K562 (cell line): ENCODE measurements at regions not wholly inside any gene's neighbourhood (a gene's known extent, or its start where the extent isn't known, plus 50 kb on each side); places are given as distances from the start of the nearest gene placed in this dataset.

ENCODE experiments used
- GABPB2 ChIP-seq: fragments of 250-450 bp; sonication (Bioruptor Pico); conservative IDR thresholded peaks from 2 replicates; pipeline ENCODE4 v1.5.1; 2021; ENCODE audit warnings: mild to moderate bottlenecking
- SRSF1 ChIP-seq: fragments of 200-400 bp; formaldehyde crosslinking; IDR thresholded peaks from 2 replicates; pipeline ENCODE4 v1.6.1; 2017; ENCODE audit warnings: mild to moderate bottlenecking, low read depth, low read length, moderate library complexity
- TF ChIP-seq, protein P1 (sequence below): fragments of 200-800 bp; sonication (Bioruptor generic); IDR thresholded peaks from 2 replicates; pipeline ENCODE4 v1.6.1; 2016; ENCODE audit warnings: missing genetic modification characterization, missing compliant biosample characterization
- TF ChIP-seq, protein P2 (sequence below): conservative IDR thresholded peaks from 2 replicates; pipeline ENCODE4 v1.6.1; 2011; ENCODE audit warnings: low read depth, mild to moderate bottlenecking, low read length; ENCODE audit not compliant: control insufficient read depth
- TF ChIP-seq, protein P3 (sequence below): fragments of 450-650 bp; formaldehyde crosslinking; IDR thresholded peaks from 2 replicates; pipeline ENCODE4 v1.4.0; 2020; ENCODE audit warnings: mild to moderate bottlenecking, moderate library complexity
- TF ChIP-seq, protein P4 (sequence below): fragments of 250-450 bp; sonication (Bioruptor Pico); IDR thresholded peaks from 2 replicates; pipeline ENCODE4 v1.5.0; 2022; ENCODE audit warnings: mild to moderate bottlenecking

DNA sequence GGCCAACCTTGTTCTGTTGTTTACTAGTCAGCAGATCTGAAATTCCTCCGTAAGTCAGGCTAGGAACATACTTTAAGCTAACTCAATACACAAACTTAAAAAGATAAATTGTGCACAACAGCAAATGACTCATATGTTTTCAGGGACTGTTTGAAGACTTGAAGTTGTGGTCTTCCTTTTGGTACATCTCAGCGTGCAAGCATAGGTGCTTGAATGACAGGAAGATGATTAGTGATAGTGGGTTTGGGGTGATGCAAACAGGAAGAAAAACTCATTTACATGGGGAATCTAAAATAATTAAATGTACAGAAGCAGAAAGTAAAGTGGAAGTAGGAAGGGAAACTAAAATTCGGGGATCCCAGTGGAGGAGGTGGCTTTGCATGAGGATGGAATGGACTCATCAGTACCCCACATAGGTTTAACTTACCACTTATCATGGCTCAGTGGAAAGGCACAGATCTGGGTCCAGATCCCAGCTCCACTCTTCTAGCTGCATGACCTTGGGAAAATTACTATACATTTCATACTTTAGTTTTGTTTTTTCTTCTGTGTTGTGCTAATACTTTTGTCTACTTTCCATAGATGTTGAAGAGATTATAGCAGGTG is 122.3 kb downstream of the XCL2 start (continued):
- TF ChIP-seq, protein P1, sequence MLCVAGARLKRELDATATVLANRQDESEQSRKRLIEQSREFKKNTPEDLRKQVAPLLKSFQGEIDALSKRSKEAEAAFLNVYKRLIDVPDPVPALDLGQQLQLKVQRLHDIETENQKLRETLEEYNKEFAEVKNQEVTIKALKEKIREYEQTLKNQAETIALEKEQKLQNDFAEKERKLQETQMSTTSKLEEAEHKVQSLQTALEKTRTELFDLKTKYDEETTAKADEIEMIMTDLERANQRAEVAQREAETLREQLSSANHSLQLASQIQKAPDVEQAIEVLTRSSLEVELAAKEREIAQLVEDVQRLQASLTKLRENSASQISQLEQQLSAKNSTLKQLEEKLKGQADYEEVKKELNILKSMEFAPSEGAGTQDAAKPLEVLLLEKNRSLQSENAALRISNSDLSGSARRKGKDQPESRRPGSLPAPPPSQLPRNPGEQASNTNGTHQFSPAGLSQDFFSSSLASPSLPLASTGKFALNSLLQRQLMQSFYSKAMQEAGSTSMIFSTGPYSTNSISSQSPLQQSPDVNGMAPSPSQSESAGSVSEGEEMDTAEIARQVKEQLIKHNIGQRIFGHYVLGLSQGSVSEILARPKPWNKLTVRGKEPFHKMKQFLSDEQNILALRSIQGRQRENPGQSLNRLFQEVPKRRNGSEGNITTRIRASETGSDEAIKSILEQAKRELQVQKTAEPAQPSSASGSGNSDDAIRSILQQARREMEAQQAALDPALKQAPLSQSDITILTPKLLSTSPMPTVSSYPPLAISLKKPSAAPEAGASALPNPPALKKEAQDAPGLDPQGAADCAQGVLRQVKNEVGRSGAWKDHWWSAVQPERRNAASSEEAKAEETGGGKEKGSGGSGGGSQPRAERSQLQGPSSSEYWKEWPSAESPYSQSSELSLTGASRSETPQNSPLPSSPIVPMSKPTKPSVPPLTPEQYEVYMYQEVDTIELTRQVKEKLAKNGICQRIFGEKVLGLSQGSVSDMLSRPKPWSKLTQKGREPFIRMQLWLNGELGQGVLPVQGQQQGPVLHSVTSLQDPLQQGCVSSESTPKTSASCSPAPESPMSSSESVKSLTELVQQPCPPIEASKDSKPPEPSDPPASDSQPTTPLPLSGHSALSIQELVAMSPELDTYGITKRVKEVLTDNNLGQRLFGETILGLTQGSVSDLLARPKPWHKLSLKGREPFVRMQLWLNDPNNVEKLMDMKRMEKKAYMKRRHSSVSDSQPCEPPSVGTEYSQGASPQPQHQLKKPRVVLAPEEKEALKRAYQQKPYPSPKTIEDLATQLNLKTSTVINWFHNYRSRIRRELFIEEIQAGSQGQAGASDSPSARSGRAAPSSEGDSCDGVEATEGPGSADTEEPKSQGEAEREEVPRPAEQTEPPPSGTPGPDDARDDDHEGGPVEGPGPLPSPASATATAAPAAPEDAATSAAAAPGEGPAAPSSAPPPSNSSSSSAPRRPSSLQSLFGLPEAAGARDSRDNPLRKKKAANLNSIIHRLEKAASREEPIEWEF (CRISPR knock-in tag), result no peak
- TF ChIP-seq GABPB2 (CRISPR knock-in tag), result no peak
- TF ChIP-seq, protein P2, sequence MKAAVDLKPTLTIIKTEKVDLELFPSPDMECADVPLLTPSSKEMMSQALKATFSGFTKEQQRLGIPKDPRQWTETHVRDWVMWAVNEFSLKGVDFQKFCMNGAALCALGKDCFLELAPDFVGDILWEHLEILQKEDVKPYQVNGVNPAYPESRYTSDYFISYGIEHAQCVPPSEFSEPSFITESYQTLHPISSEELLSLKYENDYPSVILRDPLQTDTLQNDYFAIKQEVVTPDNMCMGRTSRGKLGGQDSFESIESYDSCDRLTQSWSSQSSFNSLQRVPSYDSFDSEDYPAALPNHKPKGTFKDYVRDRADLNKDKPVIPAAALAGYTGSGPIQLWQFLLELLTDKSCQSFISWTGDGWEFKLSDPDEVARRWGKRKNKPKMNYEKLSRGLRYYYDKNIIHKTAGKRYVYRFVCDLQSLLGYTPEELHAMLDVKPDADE, result no peak
- no peak for TF ChIP-seq SRSF1
- TF ChIP-seq, protein P3, sequence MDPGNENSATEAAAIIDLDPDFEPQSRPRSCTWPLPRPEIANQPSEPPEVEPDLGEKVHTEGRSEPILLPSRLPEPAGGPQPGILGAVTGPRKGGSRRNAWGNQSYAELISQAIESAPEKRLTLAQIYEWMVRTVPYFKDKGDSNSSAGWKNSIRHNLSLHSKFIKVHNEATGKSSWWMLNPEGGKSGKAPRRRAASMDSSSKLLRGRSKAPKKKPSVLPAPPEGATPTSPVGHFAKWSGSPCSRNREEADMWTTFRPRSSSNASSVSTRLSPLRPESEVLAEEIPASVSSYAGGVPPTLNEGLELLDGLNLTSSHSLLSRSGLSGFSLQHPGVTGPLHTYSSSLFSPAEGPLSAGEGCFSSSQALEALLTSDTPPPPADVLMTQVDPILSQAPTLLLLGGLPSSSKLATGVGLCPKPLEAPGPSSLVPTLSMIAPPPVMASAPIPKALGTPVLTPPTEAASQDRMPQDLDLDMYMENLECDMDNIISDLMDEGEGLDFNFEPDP, result no peak
- TF ChIP-seq, protein P4, sequence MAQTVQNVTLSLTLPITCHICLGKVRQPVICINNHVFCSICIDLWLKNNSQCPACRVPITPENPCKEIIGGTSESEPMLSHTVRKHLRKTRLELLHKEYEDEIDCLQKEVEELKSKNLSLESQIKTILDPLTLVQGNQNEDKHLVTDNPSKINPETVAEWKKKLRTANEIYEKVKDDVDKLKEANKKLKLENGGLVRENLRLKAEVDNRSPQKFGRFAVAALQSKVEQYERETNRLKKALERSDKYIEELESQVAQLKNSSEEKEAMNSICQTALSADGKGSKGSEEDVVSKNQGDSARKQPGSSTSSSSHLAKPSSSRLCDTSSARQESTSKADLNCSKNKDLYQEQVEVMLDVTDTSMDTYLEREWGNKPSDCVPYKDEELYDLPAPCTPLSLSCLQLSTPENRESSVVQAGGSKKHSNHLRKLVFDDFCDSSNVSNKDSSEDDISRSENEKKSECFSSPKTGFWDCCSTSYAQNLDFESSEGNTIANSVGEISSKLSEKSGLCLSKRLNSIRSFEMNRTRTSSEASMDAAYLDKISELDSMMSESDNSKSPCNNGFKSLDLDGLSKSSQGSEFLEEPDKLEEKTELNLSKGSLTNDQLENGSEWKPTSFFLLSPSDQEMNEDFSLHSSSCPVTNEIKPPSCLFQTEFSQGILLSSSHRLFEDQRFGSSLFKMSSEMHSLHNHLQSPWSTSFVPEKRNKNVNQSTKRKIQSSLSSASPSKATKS, result no peak
- TF ChIP-seq, all 486 proteins: peak for 3
